ENCODE measurements at regions not wholly inside any gene's neighbourhood (a gene's known extent, or its start where the extent isn't known, plus 50 kb on each side); places are given as distances from the start of the nearest gene placed in this dataset.

GRCh38 chr10:2205406-2205805 is 468.1 kb upstream of the ADARB2 start:
- no TSS peak for BruUV-seq (replicated peaks)
- peaks cover 7% of the 10 kb centered on the region for H3K4me1 Mint-ChIP-seq (ENCODE audit: insufficient read depth, unreplicated experiment)
- DNase-seq (ENCODE audit: unreplicated experiment), result no peak
- no peaks in the 10 kb centered on the region for H3K36me3 Mint-ChIP-seq (ENCODE audit: insufficient read depth, unreplicated experiment)
- H3K27ac Mint-ChIP-seq (ENCODE audit: low read depth, unreplicated experiment), result no peak overlapping the region
- CTCF ChIA-PET, result no interaction called here
- intact Hi-C loops (cut with micrococcal nuclease), result no loop called here
- TF ChIP-seq CTCF (IDR thresholded peaks at IDR 0.05; ENCODE audit: unreplicated experiment), result no peak
- H3K27me3 Mint-ChIP-seq (ENCODE audit: insufficient read depth, unreplicated experiment), result no peaks in the 10 kb centered on the region
- peaks cover 1% of the 10 kb centered on the region for H3K9me3 Mint-ChIP-seq (ENCODE audit: unreplicated experiment)
- H3K4me3 Mint-ChIP-seq (ENCODE audit: unreplicated experiment), result no peak overlapping the region
- POLR2A ChIA-PET, result no interaction called here

DNA sequence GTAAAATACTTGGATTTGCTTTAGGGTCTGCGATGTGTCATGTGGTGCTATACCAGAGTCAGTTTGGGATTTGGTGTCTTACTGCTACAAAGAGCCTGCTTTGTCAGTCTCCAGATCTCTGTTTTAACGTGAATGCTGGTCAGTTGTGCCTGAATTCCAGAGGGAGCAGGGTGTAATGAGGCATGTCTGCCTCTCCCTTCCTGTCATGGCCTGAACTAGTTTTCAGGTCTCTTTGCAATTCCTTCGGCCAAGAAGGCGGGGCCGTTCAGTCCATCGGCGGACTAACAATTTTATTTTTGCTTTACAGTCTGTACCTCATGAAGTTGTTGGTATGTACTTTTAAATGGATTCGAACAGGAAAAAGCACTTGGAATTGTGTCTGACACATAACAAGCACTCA is 465.1 kb upstream of the ADARB2 start:
- Mint-ChIP-seq H3K27ac (ENCODE audit: low read depth, unreplicated experiment) (no peak overlapping the region), H3K9me3 (ENCODE audit: unreplicated experiment) (no peaks in the 10 kb centered on the region), H3K36me3 (ENCODE audit: insufficient read depth, unreplicated experiment) (no peaks in the 10 kb centered on the region), H3K4me1 (ENCODE audit: insufficient read depth, unreplicated experiment) (peaks cover 7% of the 10 kb centered on the region), H3K27me3 (ENCODE audit: insufficient read depth, unreplicated experiment) (no peaks in the 10 kb centered on the region), H3K4me3 (ENCODE audit: unreplicated experiment) (no peak overlapping the region)
- intact Hi-C loops (cut with micrococcal nuclease), result no loop called here
- BruUV-seq (replicated peaks), result no TSS peak
- DNase-seq (ENCODE audit: unreplicated experiment), result peak; percentile 40
- ChIA-PET CTCF (no interaction called here), POLR2A (interaction anchor here (0.5 to 0.6 kb wide), 2 partner anchors 11 to 12 kb away, joined by 3 read pairs; no protein-coding TSS in a partner anchor)
- no peak for TF ChIP-seq CTCF (IDR thresholded peaks at IDR 0.05; ENCODE audit: unreplicated experiment)

GRCh38 chr10:2201534-2202099 is 464.3 kb upstream of the ADARB2 start:
- ChIA-PET POLR2A (no interaction called here), CTCF (no interaction called here)
- intact Hi-C loops (cut with micrococcal nuclease), result no loop called here
- no peak overlapping the region for H3K27ac Mint-ChIP-seq (ENCODE audit: low read depth, unreplicated experiment)
- DNase-seq (ENCODE audit: unreplicated experiment), result no peak
- no peak for TF ChIP-seq CTCF (IDR thresholded peaks at IDR 0.05; ENCODE audit: unreplicated experiment)
- H3K4me1 Mint-ChIP-seq (ENCODE audit: insufficient read depth, unreplicated experiment), result peaks cover 8% of the 10 kb centered on the region
- H3K4me3 Mint-ChIP-seq (ENCODE audit: unreplicated experiment), result no peak overlapping the region
- H3K9me3 Mint-ChIP-seq (ENCODE audit: unreplicated experiment), result peaks cover 6% of the 10 kb centered on the region
- H3K27me3 Mint-ChIP-seq (ENCODE audit: insufficient read depth, unreplicated experiment), result no peaks in the 10 kb centered on the region
- H3K36me3 Mint-ChIP-seq (ENCODE audit: insufficient read depth, unreplicated experiment), result no peaks in the 10 kb centered on the region
- no TSS peak for BruUV-seq (replicated peaks)

DNA sequence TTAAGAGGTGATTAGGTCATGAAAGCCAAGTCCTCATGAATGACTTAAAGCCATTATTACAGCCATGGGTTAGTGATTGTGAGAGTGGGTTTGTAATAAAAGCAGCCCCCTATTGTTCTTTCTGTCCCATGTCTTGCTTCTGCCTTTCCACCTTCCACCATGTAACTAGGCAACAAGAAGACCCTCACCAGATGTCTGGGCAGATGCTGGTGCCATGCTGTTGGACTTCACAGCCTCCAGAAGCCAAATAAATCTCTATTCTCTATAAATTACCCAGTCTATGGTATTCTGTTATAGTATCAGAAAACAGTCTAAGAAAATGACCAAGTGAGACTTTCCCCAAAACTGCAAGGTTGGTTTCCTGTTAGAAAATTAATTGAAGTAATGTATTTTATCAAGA is 460.3 kb upstream of the ADARB2 start:
- no peak for TF ChIP-seq CTCF (IDR thresholded peaks at IDR 0.05; ENCODE audit: unreplicated experiment)
- no peak overlapping the region for H3K4me3 Mint-ChIP-seq (ENCODE audit: unreplicated experiment)
- CTCF ChIA-PET, result no interaction called here
- BruUV-seq (replicated peaks), result no TSS peak
- no peak overlapping the region for H3K27ac Mint-ChIP-seq (ENCODE audit: low read depth, unreplicated experiment)
- no peak for DNase-seq (ENCODE audit: unreplicated experiment)
- peaks cover 16% of the 10 kb centered on the region for H3K9me3 Mint-ChIP-seq (ENCODE audit: unreplicated experiment)
- peaks cover 11% of the 10 kb centered on the region for H3K4me1 Mint-ChIP-seq (ENCODE audit: insufficient read depth, unreplicated experiment)
- no peaks in the 10 kb centered on the region for H3K36me3 Mint-ChIP-seq (ENCODE audit: insufficient read depth, unreplicated experiment)
- no peaks in the 10 kb centered on the region for H3K27me3 Mint-ChIP-seq (ENCODE audit: insufficient read depth, unreplicated experiment)
- POLR2A ChIA-PET, result no interaction called here
- intact Hi-C loops (cut with micrococcal nuclease), result no loop called here

Data from MCF 10A (cell line).